ENCODE measurements at regions not wholly inside any gene's neighbourhood (a gene's known extent, or its start where the extent isn't known, plus 50 kb on each side); places are given as distances from the start of the nearest gene placed in this dataset.

GRCh38 chr2:219998714-219999227 lies 371.3 kb downstream of the SLC4A3 start:
- Histone ChIP-seq H3K4me3 (ENCODE audit: low read length) (no peak overlapping the region), H3K27me3 (ENCODE audit: insufficient read depth, low read length) (no peaks in the 10 kb centered on the region), H3K9ac (ENCODE audit: low read depth, low read length) (no peak overlapping the region), H3K4me1 (ENCODE audit: insufficient read depth, low read length) (no peaks in the 10 kb centered on the region), H3K36me3 (ENCODE audit: insufficient read depth, low read length) (no peaks in the 10 kb centered on the region), H3K9me3 (ENCODE audit: insufficient read depth, low read depth, low read length) (no peaks in the 10 kb centered on the region), H3K27ac (ENCODE audit: low read depth, low read length) (no peak overlapping the region)
- 87% methylated on average over 5 of the region's 5 CpGs for WGBS

- no peaks in the 10 kb centered on the region for H3K36me3 ChIP-seq (ENCODE audit: insufficient read depth, low read length)
- no peak overlapping the region for H3K9ac ChIP-seq (ENCODE audit: low read depth, low read length)
- H3K4me1 ChIP-seq (ENCODE audit: insufficient read depth, low read length) = no peaks in the 10 kb centered on the region
- H3K27me3 ChIP-seq (ENCODE audit: insufficient read depth, low read length) = no peaks in the 10 kb centered on the region
- 98% methylated on average over 3 of the region's 3 CpGs for WGBS
- no peak overlapping the region for H3K27ac ChIP-seq (ENCODE audit: low read depth, low read length)
- no peak overlapping the region for H3K4me3 ChIP-seq (ENCODE audit: low read length)
- H3K9me3 ChIP-seq (ENCODE audit: insufficient read depth, low read depth, low read length) = no peaks in the 10 kb centered on the region
Measured at GRCh38 chr2:220000080-220000479, 372.6 kb downstream of the SLC4A3 start.

DNA sequence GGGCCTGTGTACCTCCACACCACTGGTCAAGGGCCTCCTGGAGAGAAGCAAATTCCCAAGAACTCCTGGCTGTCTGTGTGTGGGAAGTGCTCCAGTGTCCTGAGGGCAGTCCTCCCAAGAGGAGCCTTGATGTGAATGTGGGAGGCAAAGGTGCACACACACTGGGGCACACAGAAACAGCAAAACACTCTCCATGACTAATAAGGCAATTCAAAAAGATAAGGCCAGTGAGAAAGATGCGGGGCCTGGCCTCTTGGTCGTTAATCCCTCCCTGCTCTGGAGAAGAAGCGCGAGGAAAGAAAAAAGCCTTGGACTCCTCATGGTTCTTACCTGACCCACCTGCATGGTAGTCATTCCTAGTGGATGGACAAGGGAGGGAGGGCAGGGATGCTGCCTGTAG lies 373.2 kb downstream of the SLC4A3 start:
- Histone ChIP-seq H3K4me3 (ENCODE audit: low read length) (no peak overlapping the region), H3K27ac (ENCODE audit: low read depth, low read length) (no peak overlapping the region), H3K9me3 (ENCODE audit: insufficient read depth, low read depth, low read length) (no peaks in the 10 kb centered on the region), H3K4me1 (ENCODE audit: insufficient read depth, low read length) (no peaks in the 10 kb centered on the region), H3K27me3 (ENCODE audit: insufficient read depth, low read length) (no peaks in the 10 kb centered on the region), H3K36me3 (ENCODE audit: insufficient read depth, low read length) (no peaks in the 10 kb centered on the region), H3K9ac (ENCODE audit: low read depth, low read length) (no peak overlapping the region)
- WGBS = 97% methylated on average over 4 of the region's 4 CpGs

- WGBS = 97% methylated on average over 3 of the region's 3 CpGs
- Histone ChIP-seq H3K4me3 (ENCODE audit: low read length) (no peak overlapping the region), H3K36me3 (ENCODE audit: insufficient read depth, low read length) (no peaks in the 10 kb centered on the region), H3K27me3 (ENCODE audit: insufficient read depth, low read length) (no peaks in the 10 kb centered on the region), H3K27ac (ENCODE audit: low read depth, low read length) (no peak overlapping the region), H3K9me3 (ENCODE audit: insufficient read depth, low read depth, low read length) (no peaks in the 10 kb centered on the region), H3K9ac (ENCODE audit: low read depth, low read length) (no peak overlapping the region), H3K4me1 (ENCODE audit: insufficient read depth, low read length) (no peaks in the 10 kb centered on the region)
Measured at GRCh38 chr2:220001751-220002150, 374.3 kb downstream of the SLC4A3 start.

DNA sequence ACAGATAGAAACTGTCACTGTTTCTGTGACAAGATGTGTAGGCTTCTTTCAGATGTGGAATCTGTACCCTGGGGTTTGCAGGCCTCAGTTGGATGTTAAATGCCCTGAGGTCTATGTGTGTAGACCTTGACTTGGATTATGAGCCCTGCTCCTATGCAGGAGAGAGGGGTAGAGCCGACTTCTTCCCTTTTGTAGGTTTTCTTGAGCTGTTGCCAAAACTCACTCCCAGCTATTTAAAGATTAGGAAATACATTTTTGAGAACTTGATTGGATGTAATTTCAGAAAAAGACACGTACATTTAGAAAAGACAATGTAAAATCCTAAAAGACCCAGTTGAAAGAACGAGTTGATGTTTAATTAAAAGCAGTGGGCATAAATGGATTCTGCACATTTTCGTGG lies 374.8 kb downstream of the SLC4A3 start:
- 95% methylated on average over 4 of the region's 4 CpGs for WGBS

GRCh38 chr2:220002699-220003098 lies 375.3 kb downstream of the SLC4A3 start:
- WGBS = 94% methylated on average over 3 of the region's 3 CpGs
- H3K27ac ChIP-seq (ENCODE audit: low read depth, low read length) = no peak overlapping the region
- H3K36me3 ChIP-seq (ENCODE audit: insufficient read depth, low read length) = no peaks in the 10 kb centered on the region
- H3K9me3 ChIP-seq (ENCODE audit: insufficient read depth, low read depth, low read length) = no peaks in the 10 kb centered on the region
- H3K9ac ChIP-seq (ENCODE audit: low read depth, low read length) = no peak overlapping the region
- no peak overlapping the region for H3K4me3 ChIP-seq (ENCODE audit: low read length)
- H3K27me3 ChIP-seq (ENCODE audit: insufficient read depth, low read length) = no peaks in the 10 kb centered on the region
- H3K4me1 ChIP-seq (ENCODE audit: insufficient read depth, low read length) = no peaks in the 10 kb centered on the region

More for the DNA sequence above, 374.8 kb downstream of the SLC4A3 start:
- Histone ChIP-seq H3K36me3 (ENCODE audit: insufficient read depth, low read length) (no peaks in the 10 kb centered on the region), H3K4me3 (ENCODE audit: low read length) (no peak overlapping the region), H3K27me3 (ENCODE audit: insufficient read depth, low read length) (no peaks in the 10 kb centered on the region), H3K4me1 (ENCODE audit: insufficient read depth, low read length) (no peaks in the 10 kb centered on the region), H3K9me3 (ENCODE audit: insufficient read depth, low read depth, low read length) (no peaks in the 10 kb centered on the region), H3K9ac (ENCODE audit: low read depth, low read length) (no peak overlapping the region), H3K27ac (ENCODE audit: low read depth, low read length) (no peak overlapping the region)

DNA sequence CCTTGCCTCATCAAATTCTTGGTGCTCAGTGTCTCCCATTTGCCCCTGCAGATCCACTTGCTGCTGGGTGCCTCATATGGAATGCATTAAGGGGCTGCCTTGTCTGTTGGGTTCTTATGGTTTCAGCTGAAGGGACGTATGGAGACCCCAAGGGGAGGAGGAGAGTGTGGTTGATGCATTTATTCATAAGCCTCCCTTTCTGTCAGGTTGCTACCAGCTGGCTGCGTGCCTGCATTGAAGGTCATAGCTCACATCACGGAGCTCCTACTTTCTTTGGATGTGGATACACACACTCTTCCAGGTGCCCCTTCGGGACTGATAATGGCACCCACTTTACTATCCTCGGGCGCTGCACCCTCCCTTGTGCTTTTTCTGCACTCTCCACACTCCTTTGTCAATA lies 377.9 kb downstream of the SLC4A3 start:
- Histone ChIP-seq H3K9me3 (ENCODE audit: insufficient read depth, low read depth, low read length) (no peaks in the 10 kb centered on the region), H3K4me1 (ENCODE audit: insufficient read depth, low read length) (no peaks in the 10 kb centered on the region), H3K36me3 (ENCODE audit: insufficient read depth, low read length) (no peaks in the 10 kb centered on the region), H3K27me3 (ENCODE audit: insufficient read depth, low read length) (no peaks in the 10 kb centered on the region), H3K27ac (ENCODE audit: low read depth, low read length) (no peak overlapping the region), H3K4me3 (ENCODE audit: low read length) (no peak overlapping the region), H3K9ac (ENCODE audit: low read depth, low read length) (no peak overlapping the region)
- WGBS = 89% methylated on average over 6 of the region's 6 CpGs

DNA sequence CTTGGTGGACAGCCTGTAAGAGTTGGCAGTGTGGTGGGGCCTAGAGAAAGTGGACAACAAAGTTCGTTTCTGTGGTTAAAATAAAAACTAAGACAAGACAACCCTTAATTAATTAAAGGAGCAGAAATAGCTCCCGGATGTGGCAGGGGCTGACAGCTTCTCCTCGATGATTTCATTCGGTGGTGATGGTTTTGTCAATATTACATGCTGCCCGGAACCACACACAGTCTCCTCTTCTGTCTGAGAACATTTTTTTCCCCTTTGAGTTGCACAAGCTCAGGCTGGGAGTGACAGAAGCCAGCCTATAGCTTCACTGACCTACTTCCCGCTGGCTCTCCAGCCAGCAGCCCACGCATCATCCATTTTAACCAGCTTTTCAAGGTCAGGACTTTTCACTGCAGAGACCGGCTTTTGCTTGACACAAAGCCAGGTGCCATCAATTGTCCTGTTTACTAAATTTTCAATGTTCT lies 378.8 kb downstream of the SLC4A3 start:
- no peak overlapping the region for H3K27ac ChIP-seq (ENCODE audit: low read depth, low read length)
- H3K9ac ChIP-seq (ENCODE audit: low read depth, low read length) = no peak overlapping the region
- WGBS = 95% methylated on average over 8 of the region's 8 CpGs
- H3K4me1 ChIP-seq (ENCODE audit: insufficient read depth, low read length) = no peaks in the 10 kb centered on the region
- no peaks in the 10 kb centered on the region for H3K9me3 ChIP-seq (ENCODE audit: insufficient read depth, low read depth, low read length)
- no peak overlapping the region for H3K4me3 ChIP-seq (ENCODE audit: low read length)
- no peaks in the 10 kb centered on the region for H3K36me3 ChIP-seq (ENCODE audit: insufficient read depth, low read length)
- no peaks in the 10 kb centered on the region for H3K27me3 ChIP-seq (ENCODE audit: insufficient read depth, low read length)

- Histone ChIP-seq H3K36me3 (ENCODE audit: insufficient read depth, low read length) (no peaks in the 10 kb centered on the region), H3K4me1 (ENCODE audit: insufficient read depth, low read length) (no peaks in the 10 kb centered on the region), H3K9ac (ENCODE audit: low read depth, low read length) (no peak overlapping the region), H3K9me3 (ENCODE audit: insufficient read depth, low read depth, low read length) (no peaks in the 10 kb centered on the region), H3K4me3 (ENCODE audit: low read length) (no peak overlapping the region), H3K27me3 (ENCODE audit: insufficient read depth, low read length) (no peaks in the 10 kb centered on the region), H3K27ac (ENCODE audit: low read depth, low read length) (no peak overlapping the region)
- 91% methylated on average over 1 of the region's 1 CpG for WGBS
Measured at GRCh38 chr2:220011859-220012258, 384.4 kb downstream of the SLC4A3 start.

- H3K36me3 ChIP-seq (ENCODE audit: insufficient read depth, low read length) = no peaks in the 10 kb centered on the region
- no peaks in the 10 kb centered on the region for H3K27me3 ChIP-seq (ENCODE audit: insufficient read depth, low read length)
- 90% methylated on average over 2 of the region's 2 CpGs for WGBS
- H3K4me3 ChIP-seq (ENCODE audit: low read length) = no peak overlapping the region
- no peaks in the 10 kb centered on the region for H3K9me3 ChIP-seq (ENCODE audit: insufficient read depth, low read depth, low read length)
- H3K9ac ChIP-seq (ENCODE audit: low read depth, low read length) = no peak overlapping the region
- H3K27ac ChIP-seq (ENCODE audit: low read depth, low read length) = no peak overlapping the region
- H3K4me1 ChIP-seq (ENCODE audit: insufficient read depth, low read length) = no peaks in the 10 kb centered on the region
Measured at GRCh38 chr2:220014961-220015360, 387.5 kb downstream of the SLC4A3 start.

GRCh38 chr2:220015576-220015975 lies 388.1 kb downstream of the SLC4A3 start:
- H3K27me3 ChIP-seq (ENCODE audit: insufficient read depth, low read length) = no peaks in the 10 kb centered on the region
- 100% methylated on average over 1 of the region's 1 CpG for WGBS

DNA sequence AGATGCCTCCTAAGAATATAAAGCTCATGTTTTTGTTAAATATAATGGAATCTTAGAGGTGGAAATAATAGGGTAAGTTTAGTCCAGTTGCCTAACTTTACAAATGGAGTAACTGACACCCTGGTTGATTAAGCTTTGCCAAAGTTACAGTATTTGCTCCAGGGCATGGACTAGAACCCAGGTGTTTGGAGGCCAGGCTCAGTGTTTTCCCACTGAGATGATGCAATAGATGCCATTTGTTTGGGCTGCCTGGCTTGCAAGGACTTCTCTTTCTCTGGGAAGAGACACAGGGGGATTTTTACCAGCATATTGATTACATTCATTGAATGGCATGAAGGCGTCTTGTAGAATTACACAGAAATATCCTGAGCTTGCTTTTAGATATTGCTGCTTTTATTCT lies 397.8 kb downstream of the SLC4A3 start:
- H3K4me1 ChIP-seq (ENCODE audit: insufficient read depth, low read length) = no peaks in the 10 kb centered on the region

More at GRCh38 chr2:220015576-220015975, 388.1 kb downstream of the SLC4A3 start:
- Histone ChIP-seq H3K36me3 (ENCODE audit: insufficient read depth, low read length) (no peaks in the 10 kb centered on the region), H3K27ac (ENCODE audit: low read depth, low read length) (no peak overlapping the region), H3K4me3 (ENCODE audit: low read length) (no peak overlapping the region), H3K9me3 (ENCODE audit: insufficient read depth, low read depth, low read length) (no peaks in the 10 kb centered on the region), H3K4me1 (ENCODE audit: insufficient read depth, low read length) (no peaks in the 10 kb centered on the region), H3K9ac (ENCODE audit: low read depth, low read length) (no peak overlapping the region)

More for the DNA sequence above, 397.8 kb downstream of the SLC4A3 start:
- 100% methylated on average over 1 of the region's 1 CpG for WGBS
- Histone ChIP-seq H3K27ac (ENCODE audit: low read depth, low read length) (no peak overlapping the region), H3K36me3 (ENCODE audit: insufficient read depth, low read length) (no peaks in the 10 kb centered on the region), H3K4me3 (ENCODE audit: low read length) (no peak overlapping the region), H3K9me3 (ENCODE audit: insufficient read depth, low read depth, low read length) (no peaks in the 10 kb centered on the region), H3K27me3 (ENCODE audit: insufficient read depth, low read length) (no peaks in the 10 kb centered on the region), H3K9ac (ENCODE audit: low read depth, low read length) (no peak overlapping the region)
